Astrocyte (in vitro differentiated cells and primary cell): ENCODE measurements at regions not wholly inside any gene's neighbourhood (a gene's known extent, or its start where the extent isn't known, plus 50 kb on each side); places are given as distances from the start of the nearest gene placed in this dataset.

Experiments used
- DNase-seq: peaks from one replicate; pipeline ENCODE4 v3.0.0-alpha.2; 2010; ENCODE audit warnings: low read depth
- FAIRE-seq: peaks from 2 replicates; lab custom pipeline; 2011; peaks lifted over from hg19 to GRCh38; lab: Jason Lieb, UNC
- H2AFZ ChIP-seq: 2 replicates; pipeline ENCODE4 v1.6.0; 2012; ENCODE audit warnings: low read depth, low read length, inconsistent platforms
- H3K27ac ChIP-seq: 2 replicates; pipeline ENCODE4 v1.5.1; 2011; ENCODE audit warnings: low read depth, low read length, inconsistent platforms
- H3K27me3 ChIP-seq: 2 replicates; pipeline ENCODE4 v1.6.0; 2011; ENCODE audit warnings: low read length, inconsistent platforms; ENCODE audit not compliant: insufficient read depth
- H3K36me3 ChIP-seq: 2 replicates; pipeline ENCODE4 v1.5.1; 2011; ENCODE audit warnings: low read length, inconsistent platforms; ENCODE audit not compliant: insufficient read depth
- H3K4me1 ChIP-seq: 2 replicates; pipeline ENCODE4 v1.5.1; 2011; ENCODE audit warnings: low read length, inconsistent platforms; ENCODE audit not compliant: insufficient read depth
- H3K4me2 ChIP-seq: 2 replicates; pipeline ENCODE4 v1.6.0; 2012; ENCODE audit warnings: low read length, inconsistent platforms
- H3K4me3 ChIP-seq: 2 replicates; pipeline ENCODE4 v1.5.1; 2011; ENCODE audit warnings: low read depth, mild to moderate bottlenecking, low read length, inconsistent platforms; ENCODE audit not compliant: insufficient read depth
- H3K79me2 ChIP-seq: 2 replicates; pipeline ENCODE4 v1.6.0; 2012; ENCODE audit warnings: mild to moderate bottlenecking, low read length, inconsistent platforms; ENCODE audit not compliant: insufficient read depth
- H3K9ac ChIP-seq: 2 replicates; pipeline ENCODE4 v1.6.0; 2012; ENCODE audit warnings: mild to moderate bottlenecking, low read length, inconsistent platforms
- H3K9me3 ChIP-seq: 2 replicates; pipeline ENCODE4 v1.5.1; 2012; ENCODE audit warnings: low read depth, mild to moderate bottlenecking, low read length, inconsistent platforms; ENCODE audit not compliant: insufficient read depth
- H4K20me1 ChIP-seq: 2 replicates; pipeline ENCODE4 v1.6.0; 2012; ENCODE audit warnings: low read length, inconsistent platforms; ENCODE audit not compliant: insufficient read depth
- H3K27ac Mint-ChIP-seq: one replicate; pipeline ENCODE4 v1.8.0; 2021; ENCODE audit warnings: mild to moderate bottlenecking, mixed read lengths; ENCODE audit not compliant: unreplicated experiment
- H3K27me3 Mint-ChIP-seq: one replicate; pipeline ENCODE4 v1.8.0; 2021; ENCODE audit warnings: low read depth, mixed read lengths; ENCODE audit not compliant: unreplicated experiment
- H3K36me3 Mint-ChIP-seq: one replicate; pipeline ENCODE4 v1.8.0; 2021; ENCODE audit warnings: low read depth, mixed read lengths; ENCODE audit not compliant: unreplicated experiment
- H3K4me1 Mint-ChIP-seq: one replicate; pipeline ENCODE4 v1.8.0; 2021; ENCODE audit warnings: low read depth, mixed read lengths; ENCODE audit not compliant: unreplicated experiment
- H3K4me3 Mint-ChIP-seq: one replicate; pipeline ENCODE4 v1.8.0; 2021; ENCODE audit warnings: mild to moderate bottlenecking, moderate library complexity, mixed read lengths; ENCODE audit not compliant: unreplicated experiment
- H3K9me3 Mint-ChIP-seq: one replicate; pipeline ENCODE4 v1.8.0; 2021; ENCODE audit warnings: mild to moderate bottlenecking, mixed read lengths; ENCODE audit not compliant: unreplicated experiment
- EZH2 ChIP-seq: IDR thresholded peaks from 2 replicates; pipeline ENCODE4 v1.6.1; 2012; ENCODE audit warnings: mild to moderate bottlenecking, low read length, inconsistent platforms; ENCODE audit not compliant: insufficient read depth
- TF ChIP-seq, protein P1 (sequence below): IDR thresholded peaks from 2 replicates; pipeline ENCODE4 v1.5.1; 2011; ENCODE audit warnings: low read depth, mild to moderate bottlenecking, inconsistent platforms, low read length, moderate library complexity; ENCODE audit not compliant: insufficient read depth

DNA sequence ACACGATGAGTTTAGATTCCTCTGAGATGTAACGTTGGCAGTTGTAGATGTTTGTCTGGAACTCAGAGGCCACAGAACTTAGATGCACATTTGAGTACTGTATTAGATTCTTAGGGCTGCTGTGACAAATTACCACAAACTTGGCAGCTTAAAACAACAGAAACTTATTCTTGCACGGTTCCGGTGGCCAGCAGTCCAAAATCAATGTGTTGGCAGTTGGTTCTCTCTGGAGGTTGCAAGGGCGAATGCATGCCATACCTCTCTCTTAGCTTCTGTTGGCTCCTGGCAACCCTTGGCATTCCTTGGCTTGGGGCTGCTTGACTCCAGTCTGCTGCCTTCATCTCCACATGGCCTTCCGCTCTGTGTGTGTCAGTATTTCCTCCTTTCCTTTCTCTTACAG lies 118.9 kb downstream of the C12orf75 start:
- Histone ChIP-seq H3K79me2 (no peaks in the 10 kb centered on the region), H3K4me1 (peaks cover 37% of the 10 kb centered on the region), H3K27me3 (no peaks in the 10 kb centered on the region), H3K27ac (no peak overlapping the region), H3K36me3 (no peaks in the 10 kb centered on the region), H2AFZ (no peak overlapping the region), H3K4me3 (no peak overlapping the region), H3K9me3 (no peaks in the 10 kb centered on the region), H4K20me1 (no peaks in the 10 kb centered on the region), H3K9ac (no peak overlapping the region), H3K4me2 (no peak overlapping the region)
- Mint-ChIP-seq H3K27ac (no peak overlapping the region), H3K9me3 (peaks cover 6% of the 10 kb centered on the region), H3K27me3 (no peaks in the 10 kb centered on the region), H3K36me3 (no peaks in the 10 kb centered on the region), H3K4me1 (peaks cover 33% of the 10 kb centered on the region), H3K4me3 (no peak overlapping the region)
- TF ChIP-seq, protein P1, sequence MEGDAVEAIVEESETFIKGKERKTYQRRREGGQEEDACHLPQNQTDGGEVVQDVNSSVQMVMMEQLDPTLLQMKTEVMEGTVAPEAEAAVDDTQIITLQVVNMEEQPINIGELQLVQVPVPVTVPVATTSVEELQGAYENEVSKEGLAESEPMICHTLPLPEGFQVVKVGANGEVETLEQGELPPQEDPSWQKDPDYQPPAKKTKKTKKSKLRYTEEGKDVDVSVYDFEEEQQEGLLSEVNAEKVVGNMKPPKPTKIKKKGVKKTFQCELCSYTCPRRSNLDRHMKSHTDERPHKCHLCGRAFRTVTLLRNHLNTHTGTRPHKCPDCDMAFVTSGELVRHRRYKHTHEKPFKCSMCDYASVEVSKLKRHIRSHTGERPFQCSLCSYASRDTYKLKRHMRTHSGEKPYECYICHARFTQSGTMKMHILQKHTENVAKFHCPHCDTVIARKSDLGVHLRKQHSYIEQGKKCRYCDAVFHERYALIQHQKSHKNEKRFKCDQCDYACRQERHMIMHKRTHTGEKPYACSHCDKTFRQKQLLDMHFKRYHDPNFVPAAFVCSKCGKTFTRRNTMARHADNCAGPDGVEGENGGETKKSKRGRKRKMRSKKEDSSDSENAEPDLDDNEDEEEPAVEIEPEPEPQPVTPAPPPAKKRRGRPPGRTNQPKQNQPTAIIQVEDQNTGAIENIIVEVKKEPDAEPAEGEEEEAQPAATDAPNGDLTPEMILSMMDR = no peak
- no peak for TF ChIP-seq EZH2
- DNase-seq (peak; percentile 47), FAIRE-seq (no peak)

DNA sequence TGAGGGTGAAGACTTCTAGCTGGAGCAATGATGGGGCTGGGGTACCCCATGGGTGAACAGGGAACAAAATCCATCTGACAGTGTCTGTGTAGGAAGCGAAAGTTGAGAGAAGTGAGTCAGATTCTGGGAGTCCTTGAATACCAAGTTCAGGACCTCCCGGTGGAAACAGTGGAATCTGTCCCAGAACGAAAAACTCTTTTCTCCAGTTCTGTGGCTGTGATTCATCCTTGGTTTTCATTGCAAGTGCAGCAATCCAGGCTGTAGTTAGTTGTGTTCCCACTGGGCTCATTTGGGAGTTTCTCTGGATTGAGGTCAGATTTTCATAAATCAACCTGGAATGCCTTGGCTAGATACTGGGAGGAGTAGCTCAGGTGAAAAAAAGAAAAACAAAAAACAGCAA lies 120.7 kb downstream of the C12orf75 start:
- FAIRE-seq (peak; percentile 90), DNase-seq (peak; percentile 95)
- TF ChIP-seq, protein P1 = no peak
- no peak for TF ChIP-seq EZH2
- Histone ChIP-seq H3K36me3 (no peaks in the 10 kb centered on the region), H3K27ac (peak overlapping the region; percentile 50), H3K4me1 (peaks cover 19% of the 10 kb centered on the region), H3K79me2 (no peaks in the 10 kb centered on the region), H3K4me2 (peak overlapping the region; percentile 68), H3K27me3 (no peaks in the 10 kb centered on the region), H2AFZ (no peak overlapping the region), H4K20me1 (no peaks in the 10 kb centered on the region), H3K9ac (no peak overlapping the region), H3K4me3 (no peak overlapping the region), H3K9me3 (no peaks in the 10 kb centered on the region)
- Mint-ChIP-seq H3K27me3 (no peaks in the 10 kb centered on the region), H3K27ac (peak overlapping the region; percentile 88), H3K4me3 (no peak overlapping the region), H3K9me3 (peaks cover 6% of the 10 kb centered on the region), H3K36me3 (no peaks in the 10 kb centered on the region), H3K4me1 (peaks cover 20% of the 10 kb centered on the region)

DNA sequence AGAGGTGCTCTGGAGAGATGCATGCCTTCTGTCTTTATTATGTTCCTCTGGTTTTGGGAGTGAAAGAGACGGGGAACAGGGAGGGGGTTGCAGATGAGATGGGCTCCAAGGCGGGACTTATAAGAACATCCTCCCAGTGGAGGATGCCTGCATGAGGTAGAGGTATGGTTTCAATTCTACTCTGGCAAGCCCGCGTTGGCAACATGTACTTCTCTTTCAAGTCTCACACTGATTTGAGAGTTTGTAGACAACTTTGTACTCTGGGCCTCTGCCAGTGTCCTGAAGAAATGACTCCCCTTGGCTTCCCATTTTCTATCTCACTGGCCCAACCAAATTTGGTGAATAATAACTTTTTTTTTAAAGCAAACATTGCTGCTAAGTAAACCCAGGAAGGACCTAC lies 121.3 kb downstream of the C12orf75 start:
- Histone ChIP-seq H4K20me1 (no peaks in the 10 kb centered on the region), H3K4me3 (no peak overlapping the region), H3K4me2 (peak overlapping the region; percentile 39), H3K36me3 (no peaks in the 10 kb centered on the region), H3K9me3 (no peaks in the 10 kb centered on the region), H3K27me3 (no peaks in the 10 kb centered on the region), H3K27ac (peak overlapping the region; percentile 50), H3K9ac (no peak overlapping the region), H3K79me2 (no peaks in the 10 kb centered on the region), H3K4me1 (peaks cover 18% of the 10 kb centered on the region), H2AFZ (no peak overlapping the region)
- Mint-ChIP-seq H3K9me3 (peaks cover 6% of the 10 kb centered on the region), H3K4me1 (peaks cover 22% of the 10 kb centered on the region), H3K27me3 (no peaks in the 10 kb centered on the region), H3K36me3 (no peaks in the 10 kb centered on the region), H3K27ac (peak overlapping the region; percentile 68), H3K4me3 (no peak overlapping the region)
- DNase-seq (no peak), FAIRE-seq (no peak)
- TF ChIP-seq, protein P1 = no peak
- TF ChIP-seq EZH2 = no peak
